ENCODE measurements at regions not wholly inside any gene's neighbourhood (a gene's known extent, or its start where the extent isn't known, plus 50 kb on each side); places are given as distances from the start of the nearest gene placed in this dataset.

- TF ChIP-seq CTCF (IDR thresholded peaks at IDR 0.05; ENCODE audit: insufficient read depth, missing control alignments) = no peak
- peak; percentile 80 for FAIRE-seq
Observed at GRCh38 chr13:63481334-63481733, 2065.7 kb upstream of the PCDH20 start.

GRCh38 chr13:63472711-63473110 is 2057.1 kb upstream of the PCDH20 start:
- no peak for TF ChIP-seq CTCF (IDR thresholded peaks at IDR 0.05; ENCODE audit: insufficient read depth, missing control alignments)
- no peak for DNase-seq (ENCODE audit: insufficient read length, low spot score)
- no peak for FAIRE-seq

More at GRCh38 chr13:63481334-63481733, 2065.7 kb upstream of the PCDH20 start:
- no peak for DNase-seq (ENCODE audit: insufficient read length, low spot score)

GRCh38 chr13:63463782-63464610 is 2048.3 kb upstream of the PCDH20 start:
- TF ChIP-seq CTCF (IDR thresholded peaks at IDR 0.05; ENCODE audit: insufficient read depth, missing control alignments) = no peak
- FAIRE-seq = no peak

GRCh38 chr13:63460462-63461090 is 2044.9 kb upstream of the PCDH20 start:
- FAIRE-seq (no peak), DNase-seq (ENCODE audit: insufficient read length, low spot score) (no peak)
- no peak for TF ChIP-seq CTCF (IDR thresholded peaks at IDR 0.05; ENCODE audit: insufficient read depth, missing control alignments)

More at GRCh38 chr13:63463782-63464610, 2048.3 kb upstream of the PCDH20 start:
- DNase-seq (ENCODE audit: insufficient read length, low spot score) = no peak

- TF ChIP-seq CTCF (IDR thresholded peaks at IDR 0.05; ENCODE audit: insufficient read depth, missing control alignments) = no peak
- DNase-seq (ENCODE audit: insufficient read length, low spot score) (no peak), FAIRE-seq (no peak)
Observed at GRCh38 chr13:63457186-63457585, 2041.5 kb upstream of the PCDH20 start.

- TF ChIP-seq CTCF (IDR thresholded peaks at IDR 0.05; ENCODE audit: insufficient read depth, missing control alignments) = no peak
- FAIRE-seq = no peak
- no peak for DNase-seq (ENCODE audit: insufficient read length, low spot score)
Observed at GRCh38 chr13:63455938-63456337, 2040.3 kb upstream of the PCDH20 start.

- DNase-seq (ENCODE audit: insufficient read length, low spot score) (no peak), FAIRE-seq (no peak)
- TF ChIP-seq CTCF (IDR thresholded peaks at IDR 0.05; ENCODE audit: insufficient read depth, missing control alignments) = no peak
Observed at GRCh38 chr13:63449550-63449949, 2033.9 kb upstream of the PCDH20 start.
